Thyroid gland (tissue), 4 donors: ENCODE measurements at regions not wholly inside any gene's neighbourhood (a gene's known extent, or its start where the extent isn't known, plus 50 kb on each side); places are given as distances from the start of the nearest gene placed in this dataset.

Source experiments
- CTCF ChIP-seq, 6 experiments: fragments of 200-600 bp in 3 of 6; fragments of 450-650 bp in 3 of 6; sonication (generic) in 3 of 6; IDR thresholded peaks; one replicate each; pipeline ENCODE4 v1.5.1; 2016 to 2019; ENCODE audit warnings: antibody characterized with exemption in 6 of 6, mild to moderate bottlenecking in 2 of 6, inconsistent platforms in 1 of 6, moderate library complexity in 1 of 6
- POLR2A ChIP-seq, 2 donors: fragments of 450-650 bp; IDR thresholded peaks; one replicate each; pipeline ENCODE4 v1.6.1; 2017; ENCODE audit warnings: antibody characterized with exemption in 2 of 2, mild to moderate bottlenecking in 2 of 2, moderate library complexity in 1 of 2

- TF ChIP-seq CTCF (IDR thresholded peaks at IDR 0.05) = no peak
- no peak for TF ChIP-seq POLR2A (IDR thresholded peaks at IDR 0.05)
Measured at GRCh38 chr3:159346271-159346903, 544.5 kb downstream of the MFSD1 start.
